Endothelial cell of umbilical vein (primary cell): ENCODE measurements at regions not wholly inside any gene's neighbourhood (a gene's known extent, or its start where the extent isn't known, plus 50 kb on each side); places are given as distances from the start of the nearest gene placed in this dataset.
"Not testable (repeated sequence)": the region's sequence is repeated elsewhere in the genome, so short reads cannot be mapped to it uniquely, and the experiment has no call there.

Source experiments
- BruUV-seq: library from RNA; stranded (reverse); fragments of 400-500 nt; replicated peaks from 2 replicates; lab custom pipeline; 2021; lab: Mats Ljungman, UMichigan
- CTCF ChIA-PET: fragments of 300-600, 350-600 bp; sonication (Branson Sonifier 250); formaldehyde crosslinking; loops from one replicate; lab custom pipeline; 2021; ENCODE audit warnings: antibody characterized with exemption, inconsistent platforms; lab: Charles Lee
- POLR2A ChIA-PET: fragments of 300-600, 350-600 bp; sonication (Branson Sonifier 250); formaldehyde crosslinking; loops from one replicate; lab custom pipeline; 2021; ENCODE audit warnings: antibody characterized with exemption, inconsistent platforms; lab: Charles Lee
- DNase-seq: peaks from one replicate; pipeline ENCODE4 v3.0.0-alpha.2; 2011; ENCODE audit warnings: low read depth, low spot score
- FAIRE-seq: peaks from 2 replicates; lab custom pipeline; 2011; peaks lifted over from hg19 to GRCh38; lab: Jason Lieb, UNC
- H2AFZ ChIP-seq: 2 replicates; pipeline ENCODE4 v1.6.0; 2012; ENCODE audit warnings: low read depth, low read length, control low read depth, inconsistent platforms
- H3K27ac ChIP-seq: 2 replicates; pipeline ENCODE4 v1.5.1; 2011; ENCODE audit warnings: low read depth, mild to moderate bottlenecking, control low read depth, low read length, moderate library complexity; ENCODE audit not compliant: insufficient read depth
- H3K27me3 ChIP-seq, 2 experiments: 2 replicates each; pipeline versions ENCODE4 v1.6.0 to v1.6.1; 2011; ENCODE audit warnings: low read length in 2 of 2, mixed read lengths in 1 of 2; ENCODE audit not compliant: control insufficient read depth in 2 of 2, insufficient read depth in 2 of 2
- H3K36me3 ChIP-seq, 2 experiments: 2 replicates in 1 of 2; 3 replicates in 1 of 2; pipeline ENCODE4 v1.5.1; 2011; ENCODE audit warnings: low read length in 2 of 2, mild to moderate bottlenecking in 1 of 2, moderate library complexity in 1 of 2; ENCODE audit not compliant: control insufficient read depth in 2 of 2, insufficient read depth in 2 of 2; ENCODE audit errors: extremely low read depth in 1 of 2
- H3K4me1 ChIP-seq: 3 replicates; pipeline ENCODE4 v1.5.1; 2011; ENCODE audit warnings: mild to moderate bottlenecking, low read length; ENCODE audit not compliant: control insufficient read depth, insufficient read depth; ENCODE audit errors: extremely low read depth
- H3K4me2 ChIP-seq: 2 replicates; pipeline ENCODE4 v1.6.1; 2011; ENCODE audit warnings: low read length, control low read depth, mixed read lengths; ENCODE audit not compliant: insufficient read depth
- H3K4me3 ChIP-seq, 3 experiments: fragments of 200-600 bp in 1 of 3; sonication (generic), shearing (Covaris generic) in 1 of 3; replicated peaks in 1 of 3; 2 replicates each; pipeline ENCODE4 v1.5.1; 2011 to 2016; ENCODE audit warnings: control low read depth in 3 of 3, low read length in 3 of 3, mild to moderate bottlenecking in 2 of 3, inconsistent platforms in 1 of 3, low read depth in 1 of 3, moderate library complexity in 1 of 3; ENCODE audit not compliant: insufficient read depth in 1 of 3
- H3K79me2 ChIP-seq: 2 replicates; pipeline ENCODE4 v1.6.0; 2012; ENCODE audit warnings: low read length, inconsistent platforms; ENCODE audit not compliant: control insufficient read depth, insufficient read depth
- H3K9ac ChIP-seq: replicated peaks from 2 replicates; pipeline ENCODE3; 2011; ENCODE audit warnings: low read length, control low read depth; ENCODE audit not compliant: insufficient read depth; ENCODE audit errors: extremely low read depth
- H3K9me1 ChIP-seq: replicated peaks from 3 replicates; pipeline ENCODE4 v1.6.0; 2011; ENCODE audit warnings: mild to moderate bottlenecking, low read length; ENCODE audit not compliant: control insufficient read depth, insufficient read depth; ENCODE audit errors: extremely low read depth
- H3K9me3 ChIP-seq: replicated peaks from 2 replicates; pipeline ENCODE4 v1.5.1; 2012; ENCODE audit warnings: low read length, inconsistent platforms; ENCODE audit not compliant: control insufficient read depth, insufficient read depth
- H4K20me1 ChIP-seq: replicated peaks from 2 replicates; pipeline ENCODE3; 2011; ENCODE audit warnings: mild to moderate bottlenecking, low read length; ENCODE audit not compliant: control insufficient read depth, insufficient read depth; ENCODE audit errors: extremely low read depth
- FOS ChIP-seq: IDR thresholded peaks from 2 replicates; pipeline ENCODE4 v1.6.1; 2011; ENCODE audit warnings: mild to moderate bottlenecking, low read length, moderate library complexity, borderline replicate concordance; ENCODE audit not compliant: insufficient read depth
- JUN ChIP-seq: IDR thresholded peaks from 2 replicates; pipeline ENCODE4 v1.6.1; 2011; ENCODE audit warnings: borderline replicate concordance, low read depth; ENCODE audit not compliant: insufficient read length, insufficient read depth
- MAX ChIP-seq: IDR thresholded peaks from 2 replicates; pipeline ENCODE4 v1.6.1; 2011; ENCODE audit not compliant: insufficient read depth, insufficient read length
- MYC ChIP-seq: IDR thresholded peaks from one replicate; pipeline ENCODE4 v1.6.1; 2011; ENCODE audit warnings: mild to moderate bottlenecking, low read depth, low read length
- POLR2A ChIP-seq: IDR thresholded peaks from 2 replicates; pipeline ENCODE4 v1.6.1; 2012; ENCODE audit warnings: low read depth, mild to moderate bottlenecking, control low read depth, low read length
- dilution Hi-C: fragments of 300-500 bp; cut with MboI; formaldehyde crosslinking; loops from one replicate; pipeline ENCODE4 v1.15.0; 2019; ENCODE audit warnings: low sequenced_read_pairs; ENCODE audit not compliant: extremely low pct_ligation_motif_present
- intact Hi-C: fragments of 100-400 bp; cut with micrococcal nuclease; formaldehyde crosslinking; loops from one replicate; pipeline ENCODE4 v1.10.0; 2022

GRCh38 chrX:40951407-40951806 lies 133.8 kb upstream of the USP9X start:
- H3K36me3 ChIP-seq, H3K79me2 ChIP-seq, FAIRE-seq, CTCF ChIA-PET, intact Hi-C loops, H3K4me2 ChIP-seq, H3K9me3 ChIP-seq, H3K9ac ChIP-seq, H3K4me1 ChIP-seq, BruUV-seq, H2AFZ ChIP-seq, H4K20me1 ChIP-seq, H3K4me3 ChIP-seq, DNase-seq, POLR2A ChIA-PET, H3K27ac ChIP-seq, H3K27me3 ChIP-seq, dilution Hi-C loops, H3K9me1 ChIP-seq: not testable (repeated sequence)

- H3K9me3 ChIP-seq = no peaks in the 10 kb centered on the region
- peak; percentile 73 for DNase-seq
- ChIA-PET CTCF (interaction anchor here (1.1 to 1.2 kb wide), 2 partner anchors 94 to 301 kb away, joined by 3 to 4 read pairs; no protein-coding TSS in a partner anchor), POLR2A (no interaction called here)
- no peak overlapping the region for H3K9ac ChIP-seq
- intact Hi-C loops (no loop called here), dilution Hi-C loops (no loop called here)
- peak overlapping the region in 2 of 3 experiments; percentile 13 to 48 for H3K4me3 ChIP-seq
- H2AFZ ChIP-seq = peak overlapping the region; percentile 57
- H4K20me1 ChIP-seq = no peaks in the 10 kb centered on the region
- peak overlapping the region; percentile 1 for H3K27ac ChIP-seq
- peak overlapping the region; percentile 52 for H3K4me2 ChIP-seq
- peak; percentile 93 for FAIRE-seq
- BruUV-seq = no TSS peak
- no peaks in the 10 kb centered on the region for H3K36me3 ChIP-seq
- no peaks in the 10 kb centered on the region for H3K79me2 ChIP-seq
- no peaks in the 10 kb centered on the region for H3K4me1 ChIP-seq
- no peaks in the 10 kb centered on the region for H3K27me3 ChIP-seq
- TF ChIP-seq POLR2A = no peak
- TF ChIP-seq MAX = no peak
- no peak for TF ChIP-seq MYC
- TF ChIP-seq FOS = no peak
- no peak for TF ChIP-seq JUN
- no peaks in the 10 kb centered on the region for H3K9me1 ChIP-seq
Measured at GRCh38 chrX:40952855-40953254, 132.4 kb upstream of the USP9X start.
